Right lobe of liver (tissue), 4 donors: ENCODE measurements at regions not wholly inside any gene's neighbourhood (a gene's known extent, or its start where the extent isn't known, plus 50 kb on each side); places are given as distances from the start of the nearest gene placed in this dataset.

Experiments used
- CTCF ChIP-seq, 4 donors: fragments of 200-600 bp in 3 of 4; fragments of 450-650 bp in 1 of 4; IDR thresholded peaks; one replicate each; pipeline versions ENCODE4 v1.5.1 to v1.8.0; 2016 to 2022; ENCODE audit warnings: antibody characterized with exemption in 4 of 4, mild to moderate bottlenecking in 2 of 4
- POLR2A ChIP-seq: fragments of 450-650 bp; IDR thresholded peaks from one replicate; pipeline ENCODE4 v1.6.1; 2017; ENCODE audit warnings: antibody characterized with exemption, mild to moderate bottlenecking
- donor health status: DM: no; HTN: no; CAD: no.
- donor health status: DM: no; HTN: no; CAD: no.
- donor health status: DM: no; HTN: yes; CAD: no.

GRCh38 chr11:45001466-45002165 lies 50.9 kb upstream of the TP53I11 start:
- TF ChIP-seq CTCF (IDR thresholded peaks at IDR 0.05) (no peak), POLR2A (no peak)
